Activated CD4-positive, alpha-beta T cell treated with anti-CD3 and anti-CD28 coated beads for 36 hours (primary cell): ENCODE measurements at regions not wholly inside any gene's neighbourhood (a gene's known extent, or its start where the extent isn't known, plus 50 kb on each side); places are given as distances from the start of the nearest gene placed in this dataset.
"Not testable (repeated sequence)": the region's sequence is repeated elsewhere in the genome, so short reads cannot be mapped to it uniquely, and the experiment has no call there.

Experiments used
- ATAC-seq: fragments of 200-7000 bp; cut with Tn5 transposase; one replicate; pipeline ENCODE4 v1.10.0; 2021; ENCODE audit warnings: mild to moderate bottlenecking, moderate library complexity
- CTCF ChIA-PET: fragments of 350-600 bp; sonication (Branson Sonifier 250); formaldehyde crosslinking; loops from one replicate; lab custom pipeline; 2021; ENCODE audit warnings: antibody characterized with exemption; lab: Charles Lee
- POLR2A ChIA-PET: fragments of 350-600 bp; sonication (Branson Sonifier 250); formaldehyde crosslinking; loops from one replicate; lab custom pipeline; 2021; ENCODE audit warnings: antibody characterized with exemption, inconsistent platforms; lab: Charles Lee
- DNase-seq: peaks from one replicate; pipeline ENCODE4 v3.0.0-alpha.2; 2020
- H3K27ac Mint-ChIP-seq: one replicate; pipeline ENCODE4 v1.8.0; 2021; ENCODE audit warnings: mixed read lengths
- H3K27me3 Mint-ChIP-seq: one replicate; pipeline ENCODE4 v1.8.0; 2021; ENCODE audit warnings: mixed read lengths
- H3K36me3 Mint-ChIP-seq: one replicate; pipeline ENCODE4 v1.8.0; 2021; ENCODE audit warnings: low read depth, mixed read lengths
- H3K4me1 Mint-ChIP-seq: one replicate; pipeline ENCODE4 v1.8.0; 2021; ENCODE audit warnings: mixed read lengths
- H3K4me3 Mint-ChIP-seq: one replicate; pipeline ENCODE4 v1.8.0; 2021; ENCODE audit warnings: mild to moderate bottlenecking, moderate library complexity, mixed read lengths
- H3K9me3 Mint-ChIP-seq: one replicate; pipeline ENCODE4 v1.8.0; 2021; ENCODE audit warnings: low read depth, mixed read lengths
- intact Hi-C, 2 experiments: fragments of 100-400 bp; cut with DNase I in 1 of 2; cut with micrococcal nuclease in 1 of 2; formaldehyde crosslinking; loops; one replicate each; pipeline versions ENCODE4 v1.14.2 to v1.15.1; 2022 to 2024; cut with DNase I, micrococcal nuclease

DNA sequence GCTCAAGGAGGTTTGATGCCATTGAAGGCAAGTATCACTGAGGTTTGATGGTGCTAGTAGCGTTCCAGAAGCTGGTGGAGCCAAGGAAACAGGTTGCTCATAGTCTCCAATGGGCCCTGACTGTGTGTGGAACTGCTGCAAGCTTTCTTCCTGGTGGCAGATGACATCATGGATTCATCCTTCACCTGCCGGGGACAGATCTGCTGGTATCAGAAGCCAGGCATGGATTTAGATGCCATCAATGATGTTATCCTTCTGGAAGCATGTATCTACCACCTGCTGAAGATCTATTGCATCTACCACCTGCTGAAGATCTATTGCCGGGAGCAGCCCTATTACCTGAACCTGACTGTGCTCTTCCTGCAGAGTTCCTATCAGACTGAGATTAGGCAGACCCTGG is 734.4 kb downstream of the PLA2G4A start:
- no peak for DNase-seq
- POLR2A ChIA-PET: no interaction called here
- ATAC-seq: no peak

DNA sequence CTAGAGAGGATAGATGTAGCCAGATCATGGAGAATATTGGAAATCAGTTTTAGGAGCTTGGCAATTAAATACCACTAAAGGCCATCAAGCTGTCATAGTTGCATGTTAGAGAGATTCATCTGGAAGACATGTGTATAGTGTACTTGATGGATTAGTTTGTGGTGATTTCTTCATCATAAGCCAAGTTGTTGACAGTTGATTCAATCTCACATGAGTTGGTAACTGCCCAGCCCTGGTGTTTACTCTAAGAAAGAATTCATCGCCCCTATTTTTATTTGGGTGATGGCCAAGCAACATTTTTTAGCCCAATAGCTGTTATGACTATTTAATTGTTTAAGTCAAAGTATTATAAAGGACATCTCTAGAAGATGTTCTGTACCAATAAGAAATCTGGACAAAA is 737.6 kb downstream of the PLA2G4A start:
- H3K4me3 Mint-ChIP-seq: no peak overlapping the region
- no peaks in the 10 kb centered on the region for H3K27me3 Mint-ChIP-seq
- H3K36me3 Mint-ChIP-seq: no peaks in the 10 kb centered on the region
- DNase-seq (no peak), ATAC-seq (no peak)
- H3K4me1 Mint-ChIP-seq: no peaks in the 10 kb centered on the region
- no peaks in the 10 kb centered on the region for H3K9me3 Mint-ChIP-seq
- no peak overlapping the region for H3K27ac Mint-ChIP-seq
- intact Hi-C loops: no loop called here
- CTCF ChIA-PET: no interaction called here
- POLR2A ChIA-PET: no interaction called here

More for the DNA sequence above, 734.4 kb downstream of the PLA2G4A start:
- CTCF ChIA-PET: no interaction called here
- no peaks in the 10 kb centered on the region for H3K4me1 Mint-ChIP-seq
- H3K27me3 Mint-ChIP-seq: no peaks in the 10 kb centered on the region
- no peak overlapping the region for H3K4me3 Mint-ChIP-seq
- no peaks in the 10 kb centered on the region for H3K36me3 Mint-ChIP-seq
- intact Hi-C loops: no loop called here
- H3K9me3 Mint-ChIP-seq: peaks cover 3% of the 10 kb centered on the region
- no peak overlapping the region for H3K27ac Mint-ChIP-seq

DNA sequence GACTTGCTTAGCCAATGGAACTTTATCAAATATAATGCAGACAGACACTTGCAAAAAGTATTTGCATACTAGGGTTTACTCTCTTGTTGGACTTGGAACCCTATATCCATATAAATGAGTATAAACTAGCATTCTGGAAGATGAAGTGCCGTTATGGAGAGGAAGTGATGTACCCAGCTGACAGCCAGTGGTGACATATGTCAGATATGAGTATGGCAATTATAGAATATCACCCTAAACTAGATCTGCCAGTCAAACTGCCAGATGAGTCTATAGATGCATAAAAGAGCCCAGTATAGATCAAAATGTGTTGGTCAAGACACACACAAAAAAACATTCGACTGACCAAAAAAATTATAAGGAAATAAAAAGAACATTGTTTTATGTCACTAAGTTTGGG is 739.3 kb downstream of the PLA2G4A start:
- H3K9me3 Mint-ChIP-seq: peaks cover 2% of the 10 kb centered on the region
- CTCF ChIA-PET: no interaction called here

DNA sequence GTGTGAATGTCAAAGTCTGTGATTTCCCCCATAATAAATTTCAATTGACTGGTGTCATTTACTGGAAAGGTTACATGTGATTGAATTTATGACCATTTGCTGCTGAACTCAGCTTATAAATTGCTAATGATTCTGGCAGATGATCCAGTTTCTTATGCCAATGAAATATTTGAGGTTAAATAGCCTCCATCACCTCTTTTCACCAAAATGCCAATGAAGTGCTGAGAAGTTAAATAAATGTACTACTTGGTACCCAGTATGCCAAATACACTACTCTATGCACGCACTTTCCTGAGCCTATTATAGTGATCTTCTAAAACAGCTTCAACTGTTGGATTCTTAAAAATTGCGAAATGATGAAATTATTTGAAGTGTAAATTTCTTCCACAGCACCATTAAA is 741.4 kb downstream of the PLA2G4A start:
- Mint-ChIP-seq H3K36me3 (no peaks in the 10 kb centered on the region), H3K4me1 (no peaks in the 10 kb centered on the region), H3K4me3 (no peak overlapping the region), H3K27ac (no peak overlapping the region), H3K27me3 (no peaks in the 10 kb centered on the region), H3K9me3 (peaks cover 2% of the 10 kb centered on the region)
- DNase-seq: no peak
- ChIA-PET CTCF (no interaction called here), POLR2A (no interaction called here)
- intact Hi-C loops: no loop called here
- no peak for ATAC-seq

More for the DNA sequence above, 739.3 kb downstream of the PLA2G4A start:
- intact Hi-C loops: no loop called here
- H3K27me3 Mint-ChIP-seq: no peaks in the 10 kb centered on the region
- ATAC-seq: no peak
- no peaks in the 10 kb centered on the region for H3K4me1 Mint-ChIP-seq
- no peaks in the 10 kb centered on the region for H3K36me3 Mint-ChIP-seq
- H3K27ac Mint-ChIP-seq: no peak overlapping the region
- DNase-seq: no peak
- no peak overlapping the region for H3K4me3 Mint-ChIP-seq
- POLR2A ChIA-PET: no interaction called here

DNA sequence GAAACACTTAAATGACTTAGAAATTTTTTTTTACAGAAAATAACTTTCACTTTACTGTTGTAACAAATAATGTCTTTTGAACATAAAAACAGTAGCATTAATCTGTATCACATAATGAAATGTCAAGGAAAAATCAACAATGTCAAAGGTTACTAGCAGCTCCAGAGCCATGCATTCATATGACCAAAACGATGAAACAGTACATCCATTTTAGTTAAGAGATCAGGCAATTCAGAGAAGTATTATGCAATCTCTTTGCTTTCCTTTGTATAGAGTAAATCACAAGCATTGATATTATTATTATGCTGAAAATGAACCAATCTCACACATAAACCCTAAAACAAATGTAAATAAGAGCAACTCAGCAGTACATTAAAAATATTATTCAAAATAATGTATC is 748.9 kb downstream of the PLA2G4A start:
- Mint-ChIP-seq H3K27me3 (no peaks in the 10 kb centered on the region), H3K4me1 (no peaks in the 10 kb centered on the region), H3K9me3 (peaks cover 3% of the 10 kb centered on the region), H3K4me3 (no peak overlapping the region), H3K36me3 (no peaks in the 10 kb centered on the region), H3K27ac (no peak overlapping the region)
- DNase-seq (no peak), ATAC-seq (no peak)
- POLR2A ChIA-PET: no interaction called here
- intact Hi-C loops: no loop called here
- CTCF ChIA-PET: no interaction called here

DNA sequence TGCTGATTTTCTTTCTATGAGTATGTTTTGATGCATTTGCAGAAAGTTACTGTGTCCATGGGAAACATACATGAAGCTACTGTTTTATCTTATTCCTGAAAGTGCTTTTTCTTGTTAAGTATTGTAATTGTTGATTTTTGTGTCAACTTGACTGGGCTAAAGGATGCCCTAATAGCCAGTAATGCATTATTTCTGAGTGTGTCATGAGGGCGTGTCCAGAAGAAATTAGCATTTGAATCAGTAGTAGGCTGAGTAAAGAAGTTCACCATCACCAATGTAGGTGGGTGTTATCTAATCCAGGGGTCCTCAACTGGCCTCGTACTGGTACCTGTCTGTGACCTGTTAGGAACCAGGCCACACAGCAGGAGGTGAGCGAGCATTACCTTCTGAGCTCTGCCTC is 760.2 kb downstream of the PLA2G4A start:
- intact Hi-C loops: no loop called here
- Mint-ChIP-seq H3K4me1 (no peaks in the 10 kb centered on the region), H3K27ac (no peak overlapping the region), H3K4me3 (no peak overlapping the region), H3K27me3 (no peaks in the 10 kb centered on the region), H3K9me3 (peaks cover under 1% of the 10 kb centered on the region), H3K36me3 (no peaks in the 10 kb centered on the region)
- no peak for DNase-seq
- no peak for ATAC-seq
- ChIA-PET POLR2A (no interaction called here), CTCF (no interaction called here)

DNA sequence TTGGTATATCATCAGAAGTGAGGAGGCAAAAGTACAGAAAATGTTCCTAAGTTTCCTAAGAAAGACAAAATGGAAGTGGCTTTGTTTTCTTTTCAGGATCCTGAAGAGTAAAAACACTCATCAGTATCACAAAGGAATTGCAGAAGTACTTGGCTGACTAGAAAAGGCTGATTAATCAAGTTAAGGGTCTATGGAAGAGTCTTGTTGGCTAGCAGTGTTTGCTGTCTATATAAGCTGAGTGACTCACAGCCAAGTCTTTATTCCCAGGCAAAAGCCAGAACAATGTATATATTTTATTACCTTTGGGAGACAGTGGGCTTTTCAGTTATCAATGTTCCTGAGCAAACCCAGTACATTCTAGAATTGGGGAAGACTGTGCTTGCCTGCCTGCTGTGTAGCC is 777.0 kb downstream of the PLA2G4A start:
- H3K4me1 Mint-ChIP-seq: no peaks in the 10 kb centered on the region
- no peaks in the 10 kb centered on the region for H3K36me3 Mint-ChIP-seq
- ChIA-PET CTCF (no interaction called here), POLR2A (no interaction called here)
- no peak overlapping the region for H3K27ac Mint-ChIP-seq
- ATAC-seq (no peak), DNase-seq (no peak)
- H3K27me3 Mint-ChIP-seq: no peaks in the 10 kb centered on the region
- peaks cover 4% of the 10 kb centered on the region for H3K9me3 Mint-ChIP-seq
- intact Hi-C loops: no loop called here
- H3K4me3 Mint-ChIP-seq: no peak overlapping the region

DNA sequence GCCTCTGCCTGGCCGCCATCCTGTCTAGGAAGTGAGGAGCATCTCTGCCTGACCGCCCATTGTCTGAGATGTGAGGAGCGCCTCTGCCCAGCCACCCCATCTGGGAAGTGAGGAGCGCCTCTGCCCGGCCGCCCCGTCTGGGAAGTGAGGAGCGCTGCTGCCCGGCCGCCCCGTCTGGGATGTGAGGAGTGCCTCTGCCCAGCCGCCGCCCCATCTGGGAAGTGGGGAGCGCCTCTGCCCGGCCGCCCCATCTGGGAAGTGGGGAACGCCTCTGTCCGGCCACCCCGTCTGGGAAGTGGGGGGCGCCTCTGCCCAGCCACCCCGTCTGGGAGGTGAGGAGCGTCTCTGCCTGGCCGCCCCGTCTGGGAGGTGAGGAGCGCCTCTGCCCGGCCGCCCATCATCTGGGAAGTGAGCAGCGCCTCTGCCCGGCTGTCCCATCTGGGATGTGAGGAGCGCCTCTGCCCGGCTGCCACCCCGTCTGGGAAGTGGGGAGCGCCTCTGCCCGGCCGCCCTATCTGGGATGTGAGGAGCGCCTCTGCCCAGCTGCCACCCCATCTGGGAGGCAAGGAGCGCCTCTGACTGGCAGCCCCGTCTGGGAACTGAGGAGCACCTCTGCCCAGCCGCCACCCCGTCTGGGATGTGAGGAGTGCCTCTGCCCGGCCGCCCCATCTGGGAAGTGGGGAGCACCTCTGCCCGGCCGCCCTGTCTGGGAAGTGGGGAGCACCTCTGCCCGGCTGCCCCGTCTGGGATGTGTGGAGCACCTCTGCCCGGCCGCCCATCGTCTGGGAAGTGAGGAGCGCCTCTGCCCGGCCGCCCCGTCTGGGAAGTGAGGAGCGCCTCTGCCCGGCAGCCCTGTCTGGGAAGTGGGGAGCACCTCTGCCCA is 787.3 kb downstream of the PLA2G4A start:
- H3K27me3 Mint-ChIP-seq, ATAC-seq, intact Hi-C loops: not testable (repeated sequence)

DNA sequence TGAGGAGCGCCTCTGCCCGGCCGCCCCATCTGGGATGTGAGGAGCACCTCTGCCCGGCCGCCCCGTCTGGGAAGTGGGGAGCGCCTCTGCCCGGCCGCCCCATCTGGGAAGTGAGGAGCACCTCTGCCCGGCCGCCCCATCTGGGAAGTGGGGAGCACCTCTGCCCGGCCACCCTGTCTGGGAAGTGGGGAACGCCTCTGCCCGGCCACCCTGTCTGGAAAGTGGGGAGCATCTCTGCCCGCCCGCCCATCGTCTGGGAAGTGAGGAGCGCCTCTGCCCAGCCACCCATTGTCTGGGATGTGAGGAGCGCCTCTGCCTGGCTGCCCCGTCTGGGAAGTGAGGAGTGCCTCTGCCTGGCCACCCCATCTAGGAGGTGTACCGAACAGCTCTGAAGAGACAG is 788.1 kb downstream of the PLA2G4A start:
- ATAC-seq, DNase-seq, H3K4me1 Mint-ChIP-seq, intact Hi-C loops, CTCF ChIA-PET, H3K36me3 Mint-ChIP-seq, H3K27ac Mint-ChIP-seq, H3K4me3 Mint-ChIP-seq, H3K27me3 Mint-ChIP-seq, POLR2A ChIA-PET: not testable (repeated sequence)
- peaks cover 15% of the 10 kb centered on the region for H3K9me3 Mint-ChIP-seq

More for the DNA sequence above, 787.3 kb downstream of the PLA2G4A start:
- H3K4me1 Mint-ChIP-seq, POLR2A ChIA-PET, H3K27ac Mint-ChIP-seq, H3K4me3 Mint-ChIP-seq, DNase-seq, CTCF ChIA-PET, H3K36me3 Mint-ChIP-seq: not testable (repeated sequence)
- peaks cover 18% of the 10 kb centered on the region for H3K9me3 Mint-ChIP-seq

DNA sequence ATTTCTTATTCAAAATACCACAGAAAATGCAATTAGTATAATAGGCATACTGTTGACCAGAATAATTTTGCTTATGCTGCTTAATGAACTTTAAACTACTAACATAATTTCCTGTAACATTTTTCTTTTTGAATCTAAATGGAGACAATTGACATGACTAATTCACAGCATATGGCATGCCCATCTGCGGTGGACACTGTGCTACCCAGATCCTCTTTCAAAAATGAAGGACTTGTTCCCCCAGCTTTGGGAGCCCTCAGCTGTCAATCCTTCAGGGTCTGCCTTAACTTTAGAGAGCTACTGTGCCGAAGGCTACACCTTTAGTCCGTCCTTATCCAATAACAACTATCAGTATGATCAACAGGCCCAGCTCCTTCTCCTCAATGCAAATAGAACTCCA is 789.0 kb downstream of the PLA2G4A start:
- POLR2A ChIA-PET: no interaction called here
- intact Hi-C loops: no loop called here
- DNase-seq (no peak), ATAC-seq (no peak)
- no peak overlapping the region for H3K27ac Mint-ChIP-seq
- H3K27me3 Mint-ChIP-seq: no peaks in the 10 kb centered on the region
- H3K4me3 Mint-ChIP-seq: no peak overlapping the region
- CTCF ChIA-PET: interaction anchor here (0.5 kb wide), 1 partner anchor 23 kb away, joined by 3 read pairs; no protein-coding TSS in a partner anchor
- H3K4me1 Mint-ChIP-seq: no peaks in the 10 kb centered on the region
- H3K9me3 Mint-ChIP-seq: peaks cover 15% of the 10 kb centered on the region
- H3K36me3 Mint-ChIP-seq: no peaks in the 10 kb centered on the region

DNA sequence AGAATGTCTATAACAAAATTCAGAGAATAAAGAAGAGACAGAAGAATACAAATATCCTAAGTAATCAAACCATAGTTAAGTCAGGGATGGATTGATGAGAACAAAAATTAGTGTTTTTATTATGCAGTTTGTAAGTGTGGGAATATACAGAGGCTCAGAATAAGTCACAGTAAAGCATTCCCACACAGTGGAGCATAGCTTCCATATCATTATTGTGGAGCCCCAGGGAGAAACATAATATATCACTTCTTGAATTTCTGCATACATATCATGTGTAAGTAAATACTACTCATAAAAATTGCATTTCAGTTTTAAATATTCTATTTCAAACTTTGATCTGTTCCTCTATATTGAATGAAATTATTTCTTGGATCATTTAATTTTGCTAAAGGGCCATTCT is 790.4 kb downstream of the PLA2G4A start:
- Mint-ChIP-seq H3K4me1 (no peaks in the 10 kb centered on the region), H3K27ac (no peak overlapping the region), H3K36me3 (no peaks in the 10 kb centered on the region), H3K9me3 (peaks cover 15% of the 10 kb centered on the region), H3K27me3 (no peaks in the 10 kb centered on the region), H3K4me3 (no peak overlapping the region)
- ATAC-seq: no peak
- intact Hi-C loops: no loop called here
- ChIA-PET POLR2A (no interaction called here), CTCF (no interaction called here)
- no peak for DNase-seq

DNA sequence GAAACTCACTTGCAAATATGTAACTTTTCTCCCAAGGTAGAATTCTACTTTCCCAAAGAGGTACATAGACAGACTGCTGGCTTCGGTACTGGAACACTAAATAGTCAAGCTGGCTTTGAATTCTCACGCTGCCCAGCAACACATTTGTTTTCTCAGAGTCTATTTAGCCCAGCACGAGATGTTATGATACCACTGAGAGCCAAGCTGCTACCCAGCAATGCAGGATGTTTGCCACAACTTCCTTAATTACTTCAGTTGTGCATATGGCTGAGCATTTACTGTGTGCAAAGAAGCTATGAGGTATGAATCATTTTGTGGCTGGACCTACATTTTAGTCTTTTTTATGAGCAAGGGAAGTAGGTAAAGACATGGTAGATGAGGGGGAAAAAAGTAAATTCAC is 793.2 kb downstream of the PLA2G4A start:
- DNase-seq (no peak), ATAC-seq (no peak)
- Mint-ChIP-seq H3K36me3 (no peaks in the 10 kb centered on the region), H3K9me3 (peaks cover 8% of the 10 kb centered on the region), H3K27ac (no peak overlapping the region), H3K27me3 (no peaks in the 10 kb centered on the region), H3K4me3 (no peak overlapping the region), H3K4me1 (no peaks in the 10 kb centered on the region)
- ChIA-PET POLR2A (interaction anchor here (0.6 kb wide), 1 partner anchor 40 kb away, joined by 3 read pairs; no protein-coding TSS in a partner anchor), CTCF (no interaction called here)
- intact Hi-C loops: no loop called here
